Ectodermal cell (in vitro differentiated cells): ENCODE measurements at regions not wholly inside any gene's neighbourhood (a gene's known extent, or its start where the extent isn't known, plus 50 kb on each side); places are given as distances from the start of the nearest gene placed in this dataset.
A peak's percentile ranks its signal among the peaks of the same experiment; 100 is the strongest.

ENCODE experiments used
- H3K27ac ChIP-seq: 2 replicates; pipeline ENCODE4 v1.7.0; 2013; ENCODE audit warnings: mild to moderate bottlenecking, low read depth, low read length; ENCODE audit not compliant: insufficient read depth, poor library complexity, severe bottlenecking
- H3K27me3 ChIP-seq: 2 replicates; pipeline ENCODE4 v1.7.0; 2013; ENCODE audit warnings: mild to moderate bottlenecking, low read length; ENCODE audit not compliant: insufficient read depth, control insufficient read depth, poor library complexity, severe bottlenecking
- H3K36me3 ChIP-seq: one replicate; pipeline ENCODE4 v1.7.0; 2013; ENCODE audit warnings: low read length; ENCODE audit not compliant: control insufficient read depth, insufficient read depth
- H3K4me1 ChIP-seq: one replicate; pipeline ENCODE4 v1.7.0; 2013; ENCODE audit warnings: low read length; ENCODE audit not compliant: control insufficient read depth, insufficient read depth
- H3K4me3 ChIP-seq: 2 replicates; pipeline ENCODE4 v1.7.0; 2013; ENCODE audit warnings: low read depth, low read length, control low read depth; ENCODE audit not compliant: insufficient read depth
- H3K9me3 ChIP-seq: 2 replicates; pipeline ENCODE4 v1.7.0; 2013; ENCODE audit warnings: mild to moderate bottlenecking, low read length, moderate library complexity; ENCODE audit not compliant: control insufficient read depth
- WGBS, 2 experiments: methylation state at CpG; one replicate each; pipeline ENCODE4 v1.1.7; 2013; ENCODE audit warnings: missing lambda C conversion rate in 2 of 2; 5-methylcytosine and 5-hydroxymethylcytosine counted together

DNA sequence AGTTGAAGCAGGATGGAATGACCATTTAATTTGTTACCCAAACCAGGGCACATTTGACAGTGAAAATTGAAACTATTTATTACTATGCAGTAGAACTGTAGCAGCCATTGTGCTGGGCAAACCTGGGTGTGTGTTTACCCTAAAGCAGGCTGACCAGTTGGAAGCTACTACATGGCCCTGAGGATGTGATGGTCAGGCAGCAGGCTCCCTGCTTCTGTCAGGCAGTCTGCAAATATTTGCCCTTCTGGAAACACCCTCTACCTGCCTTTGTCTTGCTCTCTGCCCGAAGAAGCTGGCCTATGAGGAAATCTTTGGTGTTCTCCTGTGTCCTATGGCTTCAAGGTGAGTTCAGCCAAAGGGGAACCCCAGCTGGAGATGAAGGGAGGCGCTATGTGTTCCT, 600.1 kb upstream of the KIRREL3 start:
- H3K9me3 ChIP-seq: no peaks in the 10 kb centered on the region
- no peaks in the 10 kb centered on the region for H3K36me3 ChIP-seq
- no peak overlapping the region for H3K4me3 ChIP-seq
- H3K27ac ChIP-seq: no peak overlapping the region
- WGBS, 2 experiments: 88 to 93% methylated on average over 2 of the region's 2 CpGs
- no peaks in the 10 kb centered on the region for H3K27me3 ChIP-seq
- H3K4me1 ChIP-seq: no peaks in the 10 kb centered on the region

DNA sequence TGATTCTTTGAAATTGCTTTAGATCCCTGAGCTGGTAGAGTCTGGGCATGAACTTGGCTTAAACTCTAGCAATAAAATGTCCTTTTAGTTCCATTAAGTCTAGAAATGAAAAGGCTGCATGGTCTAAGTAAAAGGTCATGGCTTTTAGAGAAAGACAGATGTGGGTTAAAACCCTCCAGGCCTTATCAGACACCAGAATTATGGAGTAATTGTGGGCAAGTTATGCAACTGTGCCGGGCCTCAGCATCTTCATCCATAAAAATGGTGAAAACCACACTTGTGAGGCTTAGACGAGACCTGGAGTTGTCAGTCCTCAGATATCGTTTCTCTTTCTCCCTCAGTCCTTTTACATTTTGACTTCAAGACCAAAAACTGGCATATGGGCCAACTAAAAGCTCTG, 597.9 kb upstream of the KIRREL3 start:
- no peak overlapping the region for H3K27ac ChIP-seq
- no peaks in the 10 kb centered on the region for H3K36me3 ChIP-seq
- 87 to 94% methylated on average over 3 of the region's 3 CpGs for WGBS, 2 experiments

DNA sequence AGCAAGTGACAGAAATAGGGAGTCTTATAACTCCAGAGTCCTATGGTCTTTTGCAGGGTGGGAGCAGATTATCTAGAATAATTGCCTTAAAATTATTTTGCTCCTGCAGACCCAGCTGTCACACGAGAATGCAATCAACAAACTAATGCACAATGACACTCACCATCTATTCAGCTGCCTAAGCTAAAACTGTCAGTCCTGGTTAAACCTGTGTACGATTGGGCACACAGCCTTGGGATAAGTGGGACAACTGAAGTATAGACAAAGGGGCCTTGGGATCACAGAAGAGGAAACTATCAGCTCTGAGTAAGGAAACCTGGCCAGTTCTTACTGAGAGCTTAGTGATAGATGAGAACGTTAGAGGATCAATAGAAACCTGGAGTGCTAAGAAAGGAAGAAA, 595.9 kb upstream of the KIRREL3 start:
- Histone ChIP-seq H3K36me3 (no peaks in the 10 kb centered on the region), H3K4me3 (no peak overlapping the region), H3K4me1 (no peaks in the 10 kb centered on the region), H3K27ac (no peak overlapping the region), H3K27me3 (no peaks in the 10 kb centered on the region), H3K9me3 (no peaks in the 10 kb centered on the region)
- 91 to 96% methylated on average over 3 of the region's 3 CpGs for WGBS, 2 experiments

More for the DNA sequence above, 597.9 kb upstream of the KIRREL3 start:
- Histone ChIP-seq H3K27me3 (no peaks in the 10 kb centered on the region), H3K4me3 (no peak overlapping the region), H3K4me1 (no peaks in the 10 kb centered on the region), H3K9me3 (no peaks in the 10 kb centered on the region)

DNA sequence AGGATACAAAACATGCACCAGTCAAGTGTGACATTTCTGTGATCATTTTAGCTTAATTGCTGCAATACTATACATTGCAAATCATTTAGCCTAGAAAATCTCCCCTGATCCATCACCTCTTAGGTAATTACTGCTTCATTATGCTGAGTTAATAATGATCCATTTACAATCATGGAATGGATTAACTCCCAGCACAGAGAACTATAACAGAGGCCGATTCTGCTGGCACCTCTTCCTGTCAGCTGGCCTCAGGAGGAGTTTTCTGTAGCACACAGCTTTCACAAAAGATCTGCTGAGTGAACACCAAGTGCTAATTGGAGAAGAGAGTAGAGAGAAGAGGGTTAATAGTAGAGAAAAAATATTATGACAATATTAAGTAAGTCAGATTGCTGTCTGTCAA, 591.8 kb upstream of the KIRREL3 start:
- Histone ChIP-seq H3K4me3 (no peak overlapping the region), H3K4me1 (no peaks in the 10 kb centered on the region), H3K9me3 (no peaks in the 10 kb centered on the region), H3K36me3 (no peaks in the 10 kb centered on the region), H3K27ac (no peak overlapping the region), H3K27me3 (no peaks in the 10 kb centered on the region)
- 93 to 100% methylated on average over 1 of the region's 1 CpG for WGBS, 2 experiments

DNA sequence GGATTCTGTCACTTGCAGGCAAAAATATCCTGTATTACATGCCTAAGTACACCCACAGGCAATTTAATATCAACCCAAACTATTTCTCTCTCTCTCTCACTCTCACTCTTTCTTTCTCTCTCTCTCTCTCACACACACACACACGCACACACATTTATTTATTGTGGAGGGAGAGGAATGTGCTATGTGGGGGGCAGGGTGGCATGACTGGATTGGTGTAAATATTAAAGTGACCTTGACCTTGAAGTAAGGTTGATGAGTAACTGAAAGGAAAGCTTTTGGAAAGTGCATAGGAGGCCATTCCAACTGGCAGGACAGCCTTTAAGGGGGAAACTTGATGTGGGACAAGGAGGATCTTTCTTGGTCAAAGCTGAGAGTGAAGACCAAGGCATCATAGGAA, 589.7 kb upstream of the KIRREL3 start:
- 100% methylated on average over 1 of the region's 1 CpG; no CpG with 5 or more reads in 1 of the 2 experiments for WGBS, 2 experiments
- Histone ChIP-seq H3K4me3 (no peak overlapping the region), H3K36me3 (no peaks in the 10 kb centered on the region), H3K27ac (no peak overlapping the region), H3K9me3 (no peaks in the 10 kb centered on the region), H3K4me1 (no peaks in the 10 kb centered on the region), H3K27me3 (no peaks in the 10 kb centered on the region)

DNA sequence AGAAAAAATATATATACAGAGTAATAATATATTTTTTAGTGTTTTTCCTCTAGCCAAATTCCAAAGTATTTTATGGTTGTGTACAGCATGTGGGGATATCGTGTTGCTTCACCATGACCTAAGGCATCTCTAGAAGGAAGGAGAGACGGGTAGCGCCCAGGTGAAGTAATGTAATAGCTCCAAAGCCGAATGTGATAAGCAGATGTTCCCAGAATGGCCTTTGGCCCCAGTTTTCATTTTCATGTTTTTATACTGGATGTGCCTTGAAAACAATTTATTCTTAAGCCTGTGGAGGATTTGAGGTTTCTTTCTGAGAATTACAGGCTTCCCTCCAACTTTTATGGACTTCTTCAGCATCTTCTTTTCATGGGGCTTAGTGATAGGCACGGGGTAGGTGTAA, 587.9 kb upstream of the KIRREL3 start:
- Histone ChIP-seq H3K9me3 (no peaks in the 10 kb centered on the region), H3K27me3 (no peaks in the 10 kb centered on the region), H3K4me1 (no peaks in the 10 kb centered on the region), H3K27ac (no peak overlapping the region), H3K4me3 (no peak overlapping the region), H3K36me3 (no peaks in the 10 kb centered on the region)
- 90 to 95% methylated on average over 5 of the region's 5 CpGs for WGBS, 2 experiments

DNA sequence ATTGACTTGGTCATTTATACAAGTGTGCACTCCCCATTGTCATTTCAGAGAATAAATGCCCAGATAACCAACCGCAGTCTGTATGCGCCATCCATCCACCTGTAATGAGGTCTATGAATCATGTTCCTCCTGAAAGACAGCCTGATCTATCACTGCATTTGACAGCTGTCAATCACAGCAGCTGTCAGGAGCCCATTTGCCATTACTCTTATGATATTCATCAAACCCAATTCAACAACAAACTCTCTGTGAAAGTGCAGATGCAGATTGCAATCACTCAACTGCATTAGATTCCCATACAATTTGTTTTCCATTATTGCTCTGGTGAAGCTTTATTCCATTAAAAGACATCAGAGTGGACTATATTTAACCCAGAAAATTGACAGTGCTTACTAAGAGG, 586.9 kb upstream of the KIRREL3 start:
- Histone ChIP-seq H3K27me3 (no peaks in the 10 kb centered on the region), H3K36me3 (no peaks in the 10 kb centered on the region), H3K27ac (no peak overlapping the region), H3K4me3 (no peak overlapping the region), H3K4me1 (no peaks in the 10 kb centered on the region), H3K9me3 (no peaks in the 10 kb centered on the region)
- 95 to 96% methylated on average over 2 of the region's 2 CpGs for WGBS, 2 experiments

DNA sequence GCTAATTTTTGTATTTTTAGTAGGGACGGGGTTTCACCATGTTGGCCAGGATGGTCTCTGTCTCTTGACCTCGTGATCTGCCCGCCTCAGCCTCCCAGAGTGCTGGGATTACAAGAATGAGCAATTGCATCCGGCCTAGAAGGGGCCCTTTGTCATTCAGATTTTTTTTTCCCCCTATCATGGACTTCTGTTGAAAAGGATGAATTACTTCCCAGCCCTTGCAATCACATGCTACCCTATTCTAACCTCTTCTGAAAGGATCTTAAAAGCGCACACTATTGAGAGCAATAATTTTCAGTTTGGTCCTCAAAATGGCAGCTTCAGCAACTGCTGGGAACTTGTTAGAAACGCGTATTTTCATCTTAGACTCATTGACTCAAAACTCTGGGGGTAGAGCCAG, 575.6 kb upstream of the KIRREL3 start:
- Histone ChIP-seq H3K36me3 (no peaks in the 10 kb centered on the region), H3K4me3 (no peak overlapping the region), H3K9me3 (no peaks in the 10 kb centered on the region), H3K4me1 (no peaks in the 10 kb centered on the region), H3K27ac (no peak overlapping the region), H3K27me3 (no peaks in the 10 kb centered on the region)
- WGBS, 2 experiments: 78 to 79% methylated on average over 7 of the region's 7 CpGs

DNA sequence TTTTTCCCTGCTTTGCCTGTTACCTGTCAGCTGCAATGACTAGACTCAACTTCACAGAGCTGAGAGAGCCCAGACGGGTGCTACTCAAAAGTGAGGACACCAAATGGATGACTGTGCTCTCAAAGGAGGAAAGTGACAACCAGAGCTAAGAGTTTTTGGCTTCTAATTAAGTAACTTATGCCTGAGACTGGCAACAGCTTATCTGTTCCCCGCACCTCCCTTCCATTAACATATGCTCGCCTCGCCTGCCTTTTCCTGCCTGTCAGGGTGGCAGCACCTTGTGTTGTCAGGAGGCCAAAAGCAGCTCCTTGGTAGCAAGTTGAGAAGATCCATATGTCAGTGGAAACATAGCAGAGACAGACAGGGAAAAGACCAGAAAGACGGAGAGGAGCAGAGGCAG, 573.9 kb upstream of the KIRREL3 start:
- Histone ChIP-seq H3K4me3 (no peak overlapping the region), H3K4me1 (no peaks in the 10 kb centered on the region), H3K27me3 (no peaks in the 10 kb centered on the region), H3K36me3 (no peaks in the 10 kb centered on the region), H3K27ac (no peak overlapping the region), H3K9me3 (no peaks in the 10 kb centered on the region)
- WGBS, 2 experiments: 79 to 82% methylated on average over 5 of the region's 5 CpGs

DNA sequence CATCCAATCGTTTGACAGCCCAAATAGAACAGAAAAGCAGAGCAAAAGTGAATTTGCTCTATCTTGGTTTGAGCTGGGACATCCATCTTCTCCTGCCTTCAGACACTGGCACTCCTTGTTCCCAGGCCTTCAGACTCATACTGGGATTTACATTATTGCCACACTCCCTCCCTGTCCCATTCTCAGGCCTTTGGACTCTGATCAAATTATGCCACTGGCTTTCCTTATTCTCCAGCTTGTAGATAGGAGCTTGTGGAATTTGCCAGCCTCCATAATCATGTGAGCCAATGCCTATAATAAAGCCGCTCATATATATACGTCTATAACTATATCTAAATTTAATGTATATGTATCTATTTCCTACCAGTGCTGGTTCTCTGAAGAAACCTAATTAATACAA, 568.3 kb upstream of the KIRREL3 start:
- H3K27me3 ChIP-seq: no peaks in the 10 kb centered on the region
- no peaks in the 10 kb centered on the region for H3K36me3 ChIP-seq
- H3K4me3 ChIP-seq: no peak overlapping the region
- H3K9me3 ChIP-seq: no peaks in the 10 kb centered on the region
- H3K27ac ChIP-seq: no peak overlapping the region
- H3K4me1 ChIP-seq: no peaks in the 10 kb centered on the region
- WGBS, 2 experiments: 81 to 93% methylated on average over 1 of the region's 3 CpGs

DNA sequence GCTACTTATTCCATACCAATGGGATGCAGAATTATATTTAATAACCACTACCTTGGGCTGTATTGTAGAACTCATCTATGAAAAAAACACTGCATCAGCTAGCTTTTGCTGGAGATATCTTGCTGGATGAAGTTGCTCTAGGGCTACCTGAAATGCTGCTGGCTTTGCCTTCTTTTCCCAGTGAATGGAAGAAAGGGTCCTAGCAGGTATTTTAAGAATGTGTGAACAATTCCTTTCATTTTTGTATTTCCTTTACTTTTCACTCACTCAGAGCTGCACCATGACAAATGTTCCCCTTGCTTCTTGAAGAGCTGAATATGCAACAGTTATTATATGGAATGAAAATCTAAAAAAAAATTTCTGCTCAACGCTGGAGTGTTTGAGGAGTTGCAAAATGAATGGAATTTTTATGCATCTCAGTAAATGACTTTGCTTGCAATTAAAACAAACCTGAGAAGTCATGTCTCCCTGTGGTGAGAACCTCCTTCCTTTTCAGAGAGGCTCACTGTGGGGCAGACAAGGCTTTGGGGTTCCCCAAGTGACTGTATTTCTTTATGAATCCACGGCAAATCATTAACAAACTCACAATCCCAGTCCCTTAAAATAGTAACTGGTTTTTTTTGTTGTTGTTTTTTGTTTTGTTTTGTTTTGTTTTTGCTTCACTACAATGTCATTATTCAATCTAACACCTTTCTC, 566.8 kb upstream of the KIRREL3 start:
- 25 to 52% methylated on average over 1 of the region's 2 CpGs for WGBS, 2 experiments

More for the DNA sequence above, 566.8 kb upstream of the KIRREL3 start:
- Histone ChIP-seq H3K4me3 (no peak overlapping the region), H3K27ac (peak overlapping the region; percentile 8), H3K27me3 (no peaks in the 10 kb centered on the region), H3K36me3 (no peaks in the 10 kb centered on the region), H3K9me3 (no peaks in the 10 kb centered on the region), H3K4me1 (no peaks in the 10 kb centered on the region)
